ENCODE measurements at regions not wholly inside any gene's neighbourhood (a gene's known extent, or its start where the extent isn't known, plus 50 kb on each side); places are given as distances from the start of the nearest gene placed in this dataset.

GRCh38 chr2:23107327-23107941 is 277.5 kb upstream of the KLHL29 start:
- Histone ChIP-seq H3K27ac (ENCODE audit: low read depth, low read length) (no peak overlapping the region), H3K36me3 (ENCODE audit: control insufficient read depth in 3 of 3, insufficient read depth in 3 of 3, low read length in 3 of 3) (no peaks in the 10 kb centered on the region), H3K9ac (ENCODE audit: low read depth in 1 of 3, low read length in 3 of 3) (no peak overlapping the region), H3K4me3 (ENCODE audit: low read length in 3 of 3) (no peak overlapping the region), H3K9me3 (ENCODE audit: control insufficient read depth in 3 of 3, low read length in 3 of 3) (no peaks in the 10 kb centered on the region), H3K4me1 (ENCODE audit: control insufficient read depth in 3 of 3, insufficient read depth in 3 of 3, low read length in 3 of 3) (no peaks in the 10 kb centered on the region), H3K27me3 (ENCODE audit: control insufficient read depth in 3 of 3, insufficient read depth in 3 of 3, low read length in 3 of 3) (no peaks in the 10 kb centered on the region)

DNA sequence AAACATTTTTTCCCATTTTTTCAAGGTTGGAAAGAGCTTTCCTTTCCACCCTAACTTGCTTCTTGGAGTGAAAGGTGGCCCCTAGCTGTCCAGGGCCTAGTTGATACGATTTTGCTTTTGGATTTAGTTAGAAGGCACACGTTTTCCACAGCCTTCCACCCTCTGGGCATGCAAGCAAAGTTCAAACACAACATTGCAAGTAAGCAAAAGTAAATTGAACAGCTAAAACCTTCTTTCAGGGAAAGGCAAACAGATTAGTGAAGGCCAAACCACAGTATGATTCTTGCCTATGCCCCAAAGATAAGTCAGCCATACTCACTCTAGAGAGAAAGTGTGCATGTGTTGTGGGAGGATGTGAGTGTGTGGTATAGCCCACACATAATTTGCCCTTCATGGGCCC is 273.7 kb upstream of the KLHL29 start:
- H3K4me3 ChIP-seq (ENCODE audit: low read length in 3 of 3) = no peak overlapping the region
- no peaks in the 10 kb centered on the region for H3K36me3 ChIP-seq (ENCODE audit: control insufficient read depth in 3 of 3, insufficient read depth in 3 of 3, low read length in 3 of 3)
- H3K27ac ChIP-seq (ENCODE audit: low read depth, low read length) = no peak overlapping the region
- no peaks in the 10 kb centered on the region for H3K4me1 ChIP-seq (ENCODE audit: control insufficient read depth in 3 of 3, insufficient read depth in 3 of 3, low read length in 3 of 3)
- H3K9ac ChIP-seq (ENCODE audit: low read depth in 1 of 3, low read length in 3 of 3) = no peak overlapping the region
- H3K27me3 ChIP-seq (ENCODE audit: control insufficient read depth in 3 of 3, insufficient read depth in 3 of 3, low read length in 3 of 3) = no peaks in the 10 kb centered on the region
- H3K9me3 ChIP-seq (ENCODE audit: control insufficient read depth in 3 of 3, low read length in 3 of 3) = no peaks in the 10 kb centered on the region

GRCh38 chr2:23112517-23112916 is 272.5 kb upstream of the KLHL29 start:
- Histone ChIP-seq H3K9ac (ENCODE audit: low read depth in 1 of 3, low read length in 3 of 3) (no peak overlapping the region), H3K27ac (ENCODE audit: low read depth, low read length) (no peak overlapping the region), H3K4me1 (ENCODE audit: control insufficient read depth in 3 of 3, insufficient read depth in 3 of 3, low read length in 3 of 3) (no peaks in the 10 kb centered on the region), H3K36me3 (ENCODE audit: control insufficient read depth in 3 of 3, insufficient read depth in 3 of 3, low read length in 3 of 3) (no peaks in the 10 kb centered on the region), H3K27me3 (ENCODE audit: control insufficient read depth in 3 of 3, insufficient read depth in 3 of 3, low read length in 3 of 3) (no peaks in the 10 kb centered on the region), H3K4me3 (ENCODE audit: low read length in 3 of 3) (no peak overlapping the region), H3K9me3 (ENCODE audit: control insufficient read depth in 3 of 3, low read length in 3 of 3) (no peaks in the 10 kb centered on the region)

- H3K9ac ChIP-seq (ENCODE audit: low read depth in 1 of 3, low read length in 3 of 3) = no peak overlapping the region
- no peaks in the 10 kb centered on the region for H3K4me1 ChIP-seq (ENCODE audit: control insufficient read depth in 3 of 3, insufficient read depth in 3 of 3, low read length in 3 of 3)
- H3K27ac ChIP-seq (ENCODE audit: low read depth, low read length) = no peak overlapping the region
- no peak overlapping the region for H3K4me3 ChIP-seq (ENCODE audit: low read length in 3 of 3)
- no peaks in the 10 kb centered on the region for H3K36me3 ChIP-seq (ENCODE audit: control insufficient read depth in 3 of 3, insufficient read depth in 3 of 3, low read length in 3 of 3)
- H3K9me3 ChIP-seq (ENCODE audit: control insufficient read depth in 3 of 3, low read length in 3 of 3) = no peaks in the 10 kb centered on the region
- no peaks in the 10 kb centered on the region for H3K27me3 ChIP-seq (ENCODE audit: control insufficient read depth in 3 of 3, insufficient read depth in 3 of 3, low read length in 3 of 3)
Observed at GRCh38 chr2:23114299-23114698, 270.7 kb upstream of the KLHL29 start.

DNA sequence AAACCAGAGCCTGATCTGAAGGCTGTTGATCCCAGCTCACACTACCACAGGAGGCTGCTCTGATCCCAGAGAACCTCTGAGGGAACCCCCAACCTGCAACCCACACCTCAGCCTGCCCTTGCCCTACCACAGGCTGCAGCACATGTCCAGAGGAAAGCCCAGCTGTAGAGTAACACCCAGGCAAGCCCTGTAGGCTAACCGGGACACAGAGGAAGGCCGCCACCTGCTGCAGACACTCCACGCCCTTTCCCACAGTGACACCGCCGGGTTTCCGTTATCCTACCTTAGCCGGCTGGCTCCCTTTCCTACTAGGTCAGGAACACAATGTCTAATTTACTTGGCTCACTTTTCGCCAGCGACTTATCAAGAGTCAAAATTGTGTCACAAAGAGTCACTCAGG is 266.7 kb upstream of the KLHL29 start:
- Histone ChIP-seq H3K36me3 (ENCODE audit: control insufficient read depth in 3 of 3, insufficient read depth in 3 of 3, low read length in 3 of 3) (no peaks in the 10 kb centered on the region), H3K4me1 (ENCODE audit: control insufficient read depth in 3 of 3, insufficient read depth in 3 of 3, low read length in 3 of 3) (no peaks in the 10 kb centered on the region), H3K9ac (ENCODE audit: low read depth in 1 of 3, low read length in 3 of 3) (no peak overlapping the region), H3K9me3 (ENCODE audit: control insufficient read depth in 3 of 3, low read length in 3 of 3) (no peaks in the 10 kb centered on the region), H3K27me3 (ENCODE audit: control insufficient read depth in 3 of 3, insufficient read depth in 3 of 3, low read length in 3 of 3) (no peaks in the 10 kb centered on the region), H3K4me3 (ENCODE audit: low read length in 3 of 3) (no peak overlapping the region), H3K27ac (ENCODE audit: low read depth, low read length) (no peak overlapping the region)

DNA sequence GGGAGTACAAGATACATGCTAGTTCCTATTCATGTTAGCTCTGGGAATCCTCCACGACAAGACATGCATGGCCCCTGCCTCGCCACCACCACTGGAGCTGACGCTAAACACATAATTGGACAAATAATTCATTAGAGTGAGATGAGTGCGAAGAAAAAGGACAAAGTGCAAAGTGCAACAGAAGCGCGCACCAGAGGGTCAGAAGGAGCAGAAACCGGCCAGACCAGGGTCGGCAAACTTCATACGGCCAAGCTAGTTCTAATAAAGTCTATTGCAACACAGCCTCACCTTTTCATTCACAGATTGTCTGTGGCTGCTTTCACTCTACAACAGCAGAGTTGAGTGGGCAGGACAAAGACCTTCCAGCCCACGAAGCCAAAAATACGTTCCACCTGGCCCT is 266.1 kb upstream of the KLHL29 start:
- Histone ChIP-seq H3K4me3 (ENCODE audit: low read length in 3 of 3) (no peak overlapping the region), H3K4me1 (ENCODE audit: control insufficient read depth in 3 of 3, insufficient read depth in 3 of 3, low read length in 3 of 3) (no peaks in the 10 kb centered on the region), H3K27ac (ENCODE audit: low read depth, low read length) (no peak overlapping the region), H3K9ac (ENCODE audit: low read depth in 1 of 3, low read length in 3 of 3) (no peak overlapping the region), H3K9me3 (ENCODE audit: control insufficient read depth in 3 of 3, low read length in 3 of 3) (no peaks in the 10 kb centered on the region), H3K27me3 (ENCODE audit: control insufficient read depth in 3 of 3, insufficient read depth in 3 of 3, low read length in 3 of 3) (no peaks in the 10 kb centered on the region), H3K36me3 (ENCODE audit: control insufficient read depth in 3 of 3, insufficient read depth in 3 of 3, low read length in 3 of 3) (no peaks in the 10 kb centered on the region)

- no peaks in the 10 kb centered on the region for H3K36me3 ChIP-seq (ENCODE audit: control insufficient read depth in 3 of 3, insufficient read depth in 3 of 3, low read length in 3 of 3)
- H3K9me3 ChIP-seq (ENCODE audit: control insufficient read depth in 3 of 3, low read length in 3 of 3) = no peaks in the 10 kb centered on the region
- H3K9ac ChIP-seq (ENCODE audit: low read depth in 1 of 3, low read length in 3 of 3) = no peak overlapping the region
- H3K4me1 ChIP-seq (ENCODE audit: control insufficient read depth in 3 of 3, insufficient read depth in 3 of 3, low read length in 3 of 3) = peaks cover 0 to 5% (median 0%) of the 10 kb centered on the region in 3 donors
- H3K27me3 ChIP-seq (ENCODE audit: control insufficient read depth in 3 of 3, insufficient read depth in 3 of 3, low read length in 3 of 3) = no peaks in the 10 kb centered on the region
- H3K27ac ChIP-seq (ENCODE audit: low read depth, low read length) = no peak overlapping the region
- no peak overlapping the region for H3K4me3 ChIP-seq (ENCODE audit: low read length in 3 of 3)
Observed at GRCh38 chr2:23120161-23120560, 264.8 kb upstream of the KLHL29 start.

- Histone ChIP-seq H3K4me3 (ENCODE audit: low read length in 3 of 3) (no peak overlapping the region), H3K4me1 (ENCODE audit: control insufficient read depth in 3 of 3, insufficient read depth in 3 of 3, low read length in 3 of 3) (peaks cover 0 to 5% (median 0%) of the 10 kb centered on the region in 3 donors), H3K27me3 (ENCODE audit: control insufficient read depth in 3 of 3, insufficient read depth in 3 of 3, low read length in 3 of 3) (no peaks in the 10 kb centered on the region), H3K36me3 (ENCODE audit: control insufficient read depth in 3 of 3, insufficient read depth in 3 of 3, low read length in 3 of 3) (no peaks in the 10 kb centered on the region), H3K27ac (ENCODE audit: low read depth, low read length) (no peak overlapping the region), H3K9ac (ENCODE audit: low read depth in 1 of 3, low read length in 3 of 3) (no peak overlapping the region), H3K9me3 (ENCODE audit: control insufficient read depth in 3 of 3, low read length in 3 of 3) (no peaks in the 10 kb centered on the region)
Observed at GRCh38 chr2:23121968-23122648, 262.9 kb upstream of the KLHL29 start.

DNA sequence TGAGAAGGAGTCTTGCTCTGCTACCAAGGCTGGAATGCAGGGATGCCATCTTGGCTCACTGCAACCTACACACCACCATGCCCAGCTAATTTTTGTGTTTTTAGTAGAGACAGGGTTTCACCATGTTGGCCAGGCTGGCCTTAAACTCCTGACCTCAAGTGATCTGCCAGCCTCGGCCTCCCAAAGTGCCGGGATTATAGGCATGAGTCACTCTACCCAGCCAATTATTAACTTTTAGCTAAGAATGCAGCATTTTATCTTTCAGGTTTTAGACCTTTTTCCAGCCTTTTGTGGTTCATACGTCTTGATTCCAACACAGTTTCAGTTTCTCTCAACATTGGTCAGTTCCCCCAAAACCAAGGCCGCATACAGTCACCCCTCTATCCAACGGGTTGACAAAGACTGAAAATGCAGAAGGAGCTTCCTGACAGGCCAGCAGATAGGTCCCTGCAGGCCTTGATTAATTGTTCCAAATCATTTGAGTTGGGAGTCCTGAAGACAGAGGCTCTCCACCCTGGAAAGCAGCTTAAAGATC is 262.2 kb upstream of the KLHL29 start:
- Histone ChIP-seq H3K27ac (ENCODE audit: low read depth, low read length) (no peak overlapping the region), H3K27me3 (ENCODE audit: control insufficient read depth in 3 of 3, insufficient read depth in 3 of 3, low read length in 3 of 3) (no peaks in the 10 kb centered on the region), H3K4me3 (ENCODE audit: low read length in 3 of 3) (no peak overlapping the region), H3K4me1 (ENCODE audit: control insufficient read depth in 3 of 3, insufficient read depth in 3 of 3, low read length in 3 of 3) (peaks cover 0 to 5% (median 0%) of the 10 kb centered on the region in 3 donors), H3K9me3 (ENCODE audit: control insufficient read depth in 3 of 3, low read length in 3 of 3) (no peaks in the 10 kb centered on the region), H3K9ac (ENCODE audit: low read depth in 1 of 3, low read length in 3 of 3) (no peak overlapping the region), H3K36me3 (ENCODE audit: control insufficient read depth in 3 of 3, insufficient read depth in 3 of 3, low read length in 3 of 3) (no peaks in the 10 kb centered on the region)

DNA sequence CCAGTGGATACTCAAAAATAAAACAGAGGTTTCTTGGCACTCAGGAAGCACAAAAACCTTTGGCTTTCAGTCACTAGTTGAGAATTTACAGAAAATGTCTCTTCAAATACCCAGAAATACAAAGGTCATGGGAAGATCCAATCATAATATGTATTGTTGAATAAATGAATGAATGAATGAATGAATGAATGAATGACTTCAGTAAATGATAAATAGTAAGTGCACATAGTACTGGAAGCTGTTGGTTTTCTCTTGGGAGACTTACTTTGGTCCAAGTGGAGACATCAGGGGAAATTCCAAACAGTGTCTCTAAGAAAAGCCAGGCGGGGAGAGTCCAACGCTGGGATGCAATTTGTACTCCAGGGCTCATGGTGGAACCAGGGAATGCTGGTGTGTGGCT is 261.3 kb upstream of the KLHL29 start:
- Histone ChIP-seq H3K9me3 (ENCODE audit: control insufficient read depth in 3 of 3, low read length in 3 of 3) (peaks cover 0 to 3% (median 0%) of the 10 kb centered on the region in 3 donors), H3K9ac (ENCODE audit: low read depth in 1 of 3, low read length in 3 of 3) (no peak overlapping the region), H3K36me3 (ENCODE audit: control insufficient read depth in 3 of 3, insufficient read depth in 3 of 3, low read length in 3 of 3) (no peaks in the 10 kb centered on the region), H3K27ac (ENCODE audit: low read depth, low read length) (no peak overlapping the region), H3K4me3 (ENCODE audit: low read length in 3 of 3) (no peak overlapping the region), H3K4me1 (ENCODE audit: control insufficient read depth in 3 of 3, insufficient read depth in 3 of 3, low read length in 3 of 3) (peaks cover 0 to 5% (median 0%) of the 10 kb centered on the region in 3 donors), H3K27me3 (ENCODE audit: control insufficient read depth in 3 of 3, insufficient read depth in 3 of 3, low read length in 3 of 3) (peaks cover 0 to under 1% (median 0%) of the 10 kb centered on the region in 3 donors)
